Activated T-cell treated with anti-CD3 and anti-CD28 coated beads for 48 hours (primary cell): ENCODE measurements at regions not wholly inside any gene's neighbourhood (a gene's known extent, or its start where the extent isn't known, plus 50 kb on each side); places are given as distances from the start of the nearest gene placed in this dataset.

Experiments
- DNase-seq: peaks from one replicate; pipeline ENCODE4 v3.0.0-alpha.2; 2020; ENCODE audit warnings: low read depth

DNA sequence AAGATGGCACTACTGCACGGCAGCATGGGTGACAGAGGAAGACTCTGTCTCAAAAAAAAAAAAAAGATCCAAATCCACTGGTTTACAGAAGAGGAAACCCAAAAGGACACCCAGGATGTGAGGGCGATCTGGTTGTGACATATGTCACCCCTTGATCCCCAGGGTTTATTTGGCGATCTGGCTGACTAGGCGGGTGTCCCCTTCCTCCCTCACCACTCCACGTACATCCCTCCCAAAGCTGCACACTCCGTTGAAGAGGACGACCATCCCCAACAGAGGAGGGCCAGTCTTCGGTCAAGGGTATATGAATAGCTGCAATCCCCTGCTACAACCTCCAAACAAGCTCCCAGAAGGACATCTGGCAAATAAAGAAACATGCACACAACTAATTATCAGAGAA is 111.6 kb downstream of the HTR5A start:
- no peak for DNase-seq

- DNase-seq = no peak
Observed at GRCh38 chr7:155182406-155182970, 112.4 kb downstream of the HTR5A start.

- DNase-seq = no peak
Observed at GRCh38 chr7:155183655-155184054, 113.5 kb downstream of the HTR5A start.

- no peak for DNase-seq
Observed at GRCh38 chr7:155184923-155185322, 112.8 kb upstream of the INSIG1 start.

- no peak for DNase-seq
Observed at GRCh38 chr7:155187061-155187785, 110.5 kb upstream of the INSIG1 start.

DNA sequence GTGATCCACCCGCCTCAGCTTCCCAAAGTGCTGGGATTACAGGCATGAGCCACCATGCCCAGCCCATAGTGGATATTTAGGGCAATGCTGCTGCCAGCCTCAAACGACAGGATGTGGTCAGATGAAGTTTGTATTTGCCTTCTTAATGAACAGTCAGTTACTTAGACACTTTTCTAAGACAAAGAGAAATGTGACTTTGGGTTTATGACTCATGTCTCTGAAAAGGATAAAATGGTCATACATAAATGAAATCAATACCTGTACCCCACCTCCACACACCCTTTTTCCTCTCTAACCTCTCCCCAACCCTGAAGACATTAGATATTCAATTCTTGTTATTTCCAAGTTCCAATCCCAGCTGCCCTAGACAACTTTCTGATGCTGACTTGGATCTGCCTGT is 109.3 kb upstream of the INSIG1 start:
- DNase-seq = no peak

DNA sequence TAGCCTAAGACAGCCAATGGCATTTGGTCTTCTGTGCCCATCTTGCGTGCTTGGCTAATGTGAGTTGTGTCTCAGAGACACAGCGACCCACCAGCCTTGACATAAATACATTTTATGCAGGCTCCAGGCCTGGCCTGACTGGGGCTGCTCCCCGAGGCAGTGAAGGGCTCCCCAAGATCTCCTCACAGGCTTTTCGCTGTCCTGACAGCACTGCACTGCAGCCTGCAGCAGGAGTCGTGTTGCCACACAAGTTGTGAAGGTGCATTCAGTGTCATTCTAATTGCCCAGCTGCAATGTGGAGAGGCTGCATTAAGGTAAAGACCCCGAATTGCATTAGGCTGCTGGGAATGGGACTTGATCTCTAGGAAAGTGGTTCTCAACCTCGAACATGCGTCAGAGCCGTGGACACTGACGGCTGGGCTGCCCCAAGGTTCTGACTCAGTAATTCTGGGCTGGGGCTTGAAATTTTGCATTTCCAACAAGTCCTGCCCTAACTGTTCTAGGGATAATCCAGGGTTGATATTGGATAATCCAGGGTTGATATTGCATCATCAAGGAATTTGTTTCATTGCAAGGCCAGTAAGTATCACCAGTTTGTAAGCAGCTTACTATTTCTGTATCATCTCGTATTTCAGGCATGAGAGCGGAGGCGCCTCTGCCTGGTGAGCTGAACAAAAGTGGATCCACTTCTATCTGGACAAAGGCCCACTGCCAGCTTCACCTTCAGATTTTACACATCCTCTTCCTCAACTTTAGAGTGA is 108.7 kb upstream of the INSIG1 start:
- no peak for DNase-seq

- DNase-seq = no peak
Observed at GRCh38 chr7:155189590-155189989, 108.1 kb upstream of the INSIG1 start.

DNA sequence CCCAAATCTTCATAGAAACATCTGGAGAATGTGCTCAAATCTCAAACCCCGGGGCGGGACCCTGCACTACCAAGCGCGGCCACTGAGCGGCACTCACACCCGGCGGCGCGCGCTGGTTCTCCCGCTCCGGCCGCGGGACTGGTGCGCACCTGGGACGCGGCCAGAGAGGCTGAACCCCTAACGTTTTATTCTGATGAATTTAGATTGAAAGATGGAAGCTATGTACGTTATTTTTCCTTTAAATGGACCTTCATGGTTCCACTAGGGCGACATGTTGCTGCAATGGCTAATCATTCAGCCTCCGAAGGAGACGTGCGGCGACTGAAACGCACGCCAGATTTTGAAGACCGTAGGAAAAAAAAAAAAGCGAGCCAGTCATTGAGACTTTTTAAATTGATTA is 107.0 kb upstream of the INSIG1 start:
- DNase-seq = peak; percentile 68

GRCh38 chr7:155191137-155191536 is 106.5 kb upstream of the INSIG1 start:
- DNase-seq = no peak

GRCh38 chr7:155191901-155192478 is 105.7 kb upstream of the INSIG1 start:
- DNase-seq = no peak

DNA sequence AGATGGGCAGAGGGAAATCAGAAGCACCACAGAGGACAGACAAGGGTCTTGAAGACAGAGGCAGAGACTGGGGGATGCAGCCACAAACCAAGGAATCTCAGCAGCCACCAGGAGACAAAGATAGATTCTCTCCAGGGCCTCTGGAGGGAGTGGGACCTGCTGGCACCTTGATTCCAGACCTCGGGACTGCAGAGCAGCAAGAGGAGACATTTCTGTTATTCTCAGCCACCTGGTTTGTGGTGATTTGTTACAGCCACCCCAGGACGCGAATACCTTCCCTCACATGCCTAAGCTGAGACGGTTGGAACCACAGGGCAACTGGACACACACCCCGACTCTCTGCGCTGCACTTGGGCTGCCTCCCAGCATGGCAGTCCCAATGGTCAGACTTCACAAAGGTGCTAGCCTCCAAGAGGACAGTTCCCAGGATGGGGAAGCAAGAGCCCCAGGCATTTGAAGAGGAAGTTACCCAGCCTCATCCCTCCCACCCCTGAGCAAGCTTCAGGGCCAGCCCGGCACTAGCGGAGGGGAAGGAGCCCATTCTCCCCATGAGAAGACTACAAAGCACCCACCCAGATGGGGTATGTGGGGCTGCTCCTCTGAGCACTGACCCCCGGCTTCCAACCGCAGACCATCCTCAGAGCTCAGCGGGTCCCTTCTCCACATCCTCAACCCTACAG is 104.6 kb upstream of the INSIG1 start:
- DNase-seq = no peak

DNA sequence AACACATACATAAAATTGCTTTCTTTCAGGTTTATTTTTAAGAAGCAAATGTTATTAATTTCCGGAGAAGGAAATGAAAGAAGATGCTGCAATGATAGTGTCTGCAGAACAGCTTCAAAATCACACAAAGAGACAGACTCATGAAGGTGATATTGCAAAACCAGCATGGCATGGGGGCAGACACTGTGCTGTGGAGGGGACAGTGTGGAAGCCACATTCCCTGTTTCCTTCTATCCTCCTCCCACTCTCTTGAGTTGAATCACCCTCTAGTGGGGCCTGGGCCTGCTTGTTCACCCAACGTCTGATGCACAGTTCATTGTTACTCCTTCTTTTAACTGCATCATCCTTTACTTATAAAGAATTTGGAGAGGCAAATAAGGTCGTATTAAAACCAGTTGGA is 104.0 kb upstream of the INSIG1 start:
- DNase-seq = no peak

GRCh38 chr7:155194382-155195140 is 103.1 kb upstream of the INSIG1 start:
- no peak for DNase-seq

DNA sequence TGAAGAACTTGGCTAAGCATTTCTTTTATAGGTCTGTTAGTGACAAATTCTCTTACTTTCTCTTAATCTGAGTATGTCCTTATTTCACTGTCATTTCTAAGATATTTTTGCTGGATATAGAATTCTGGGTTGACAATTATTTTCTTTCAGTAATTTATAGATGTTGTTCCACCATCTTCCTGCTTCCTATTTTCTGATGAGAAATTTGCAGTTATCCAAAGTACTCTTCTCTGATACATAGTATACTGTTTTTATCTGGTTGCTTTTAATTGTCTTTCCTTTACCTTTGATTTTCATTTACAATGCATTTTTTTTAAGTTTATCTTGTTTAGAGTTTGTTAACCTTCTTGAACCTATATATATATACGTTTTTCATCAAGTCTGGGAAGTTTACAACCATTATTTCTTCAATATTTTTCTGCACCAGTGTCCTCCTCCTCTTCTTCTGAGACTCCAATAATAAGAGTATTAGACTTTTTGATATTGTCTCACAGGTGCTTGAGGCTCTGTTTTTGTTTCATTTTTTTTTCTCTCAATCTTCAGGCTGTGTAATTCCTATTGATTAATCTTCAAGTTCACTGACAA is 101.6 kb upstream of the INSIG1 start:
- no peak for DNase-seq

DNA sequence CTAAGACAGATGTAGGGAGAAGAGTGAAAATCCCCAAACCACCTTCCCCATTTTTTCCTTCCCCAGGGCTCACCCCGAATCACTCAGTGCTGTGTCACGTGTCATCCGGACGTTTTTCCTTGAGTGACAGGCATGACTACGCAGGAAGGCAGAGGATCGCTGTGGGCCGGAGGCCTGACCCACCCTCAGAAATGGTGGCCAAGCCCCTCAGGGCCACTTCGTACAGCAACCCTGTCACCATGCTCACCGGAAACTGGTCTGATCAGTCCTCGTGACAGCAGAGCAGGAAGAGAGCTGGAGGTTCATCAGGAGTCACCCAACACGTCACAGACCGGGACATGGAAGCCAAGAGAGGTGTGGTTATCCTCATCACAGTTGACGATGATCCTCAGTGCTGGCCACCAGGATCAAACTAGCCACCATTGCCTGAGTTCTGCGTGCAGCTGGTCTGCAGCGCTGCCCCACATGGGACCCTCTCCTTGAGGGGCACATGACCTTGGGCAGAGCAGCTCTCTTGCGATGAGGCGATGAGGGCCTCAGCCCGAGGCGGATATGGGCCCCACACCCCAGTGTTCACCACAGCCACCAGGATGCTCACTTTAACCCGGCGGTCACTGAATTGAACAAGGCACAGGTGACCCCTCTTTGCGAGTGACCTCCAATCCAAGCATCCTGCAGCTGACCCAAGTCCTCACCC is 99.3 kb upstream of the INSIG1 start:
- DNase-seq = no peak

GRCh38 chr7:155198901-155199845 is 98.5 kb upstream of the INSIG1 start:
- peak; percentile 34 for DNase-seq

DNA sequence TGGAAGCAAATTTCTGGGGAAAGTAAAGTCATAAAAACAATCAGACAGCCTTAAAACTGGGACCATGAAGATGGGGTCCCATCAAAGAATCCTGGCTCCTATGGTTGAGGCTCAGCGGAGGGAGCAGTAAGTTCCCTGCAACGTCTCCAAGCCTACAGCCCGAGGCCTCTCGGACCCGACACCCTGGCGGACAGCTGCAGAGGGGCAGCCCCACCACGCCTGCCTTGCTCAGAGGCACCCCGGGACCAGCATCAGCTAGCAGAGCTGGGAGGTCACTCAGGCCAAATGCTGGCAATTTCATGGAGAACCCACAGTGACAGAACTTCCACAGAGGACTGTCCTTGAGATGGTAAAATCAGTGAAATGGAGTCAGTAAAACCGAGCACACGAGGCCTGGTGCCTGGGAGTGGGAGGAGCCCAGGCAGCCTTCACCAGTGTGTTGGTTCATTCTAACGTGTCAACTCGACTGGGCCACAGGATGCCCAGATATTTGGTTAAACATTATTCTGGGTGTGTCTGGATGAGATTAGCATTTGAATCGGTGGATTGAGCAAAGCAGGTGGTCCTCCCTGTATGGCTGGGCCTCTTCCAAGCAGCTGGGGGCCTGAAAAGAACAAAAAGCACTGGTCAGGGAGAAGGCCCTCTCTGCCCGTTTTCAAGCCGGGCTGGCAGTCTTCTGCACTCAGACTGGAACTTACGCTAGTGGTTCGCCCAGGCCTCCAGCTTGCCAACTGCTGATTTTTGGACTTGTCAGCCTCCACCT is 96.2 kb upstream of the INSIG1 start:
- no peak for DNase-seq
